GM18502 (cell line): ENCODE measurements at regions not wholly inside any gene's neighbourhood (a gene's known extent, or its start where the extent isn't known, plus 50 kb on each side); places are given as distances from the start of the nearest gene placed in this dataset.

Source experiments
- ATAC-seq: cut with Tn5 transposase; IDR thresholded peaks from one replicate; pipeline ENCODE4 v1.9.1; 2021; ENCODE audit warnings: mild to moderate bottlenecking; ENCODE audit not compliant: unreplicated experiment, poor library complexity

- ATAC-seq = no peak
Observed at GRCh38 chrX:13112499-13112898, 68.1 kb upstream of the FAM9C start.

DNA sequence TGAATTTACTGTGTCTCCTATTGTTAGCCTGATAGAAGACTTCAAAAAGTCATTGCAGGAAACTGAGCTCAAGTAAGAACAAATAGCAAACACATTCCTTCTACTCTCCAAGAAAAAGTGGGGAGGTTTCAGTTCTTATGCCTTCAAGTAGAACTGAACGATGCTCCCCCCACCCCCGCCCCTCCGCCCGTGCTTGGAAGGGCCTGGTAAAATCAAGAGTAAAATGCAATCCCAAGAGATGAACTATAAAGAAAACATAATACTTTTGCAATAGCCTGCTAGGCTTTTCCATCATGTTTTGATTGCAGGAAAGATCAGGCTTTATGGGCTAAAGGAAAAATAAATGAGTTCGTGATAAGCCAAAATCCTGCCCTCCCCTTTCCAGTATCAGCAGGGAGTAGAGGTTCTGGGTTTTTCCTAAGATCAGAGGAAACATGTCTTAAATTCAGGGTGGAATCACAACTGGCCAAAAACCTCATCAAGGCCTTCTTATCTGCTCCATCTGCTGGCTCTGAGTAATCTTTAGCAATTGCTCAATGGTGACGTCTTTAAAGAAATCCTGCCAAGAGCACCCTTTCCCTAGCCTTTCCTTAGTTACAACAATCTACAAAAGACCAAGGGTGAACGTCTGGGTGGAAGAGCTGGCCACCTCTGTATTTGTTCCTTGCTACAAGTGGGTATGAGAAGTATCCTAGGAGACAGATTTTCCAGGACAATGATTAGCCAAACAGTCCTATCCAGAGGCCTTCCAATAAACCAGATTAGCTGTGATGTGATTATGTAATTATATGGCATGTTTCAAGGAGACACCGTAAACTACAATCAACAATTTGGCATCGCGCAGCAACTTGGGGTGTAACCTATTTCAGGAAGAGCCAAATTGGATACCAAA lies 66.3 kb upstream of the FAM9C start:
- ATAC-seq = no peak

DNA sequence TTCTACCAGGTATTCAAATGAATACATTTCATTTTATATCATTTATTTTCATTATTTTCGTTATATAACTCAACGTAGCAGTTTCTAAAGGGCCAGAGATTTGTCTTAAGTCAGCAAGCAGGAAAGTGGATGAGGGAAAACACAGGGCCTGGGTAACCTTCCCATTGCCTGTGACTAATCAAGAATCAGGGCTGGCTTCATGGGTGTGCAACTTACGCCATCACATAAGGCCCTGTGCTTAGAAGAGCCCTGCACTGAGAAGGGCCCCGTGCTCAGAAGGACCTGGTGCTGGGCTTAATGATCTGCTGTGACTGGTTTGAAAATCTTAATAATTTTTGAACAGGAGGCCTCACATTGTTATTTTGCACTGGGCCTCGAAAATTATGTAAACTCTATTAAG lies 65.4 kb upstream of the FAM9C start:
- no peak for ATAC-seq

- ATAC-seq = no peak
Observed at GRCh38 chrX:13103914-13104274, 59.5 kb upstream of the FAM9C start.

- no peak for ATAC-seq
Observed at GRCh38 chrX:13103188-13103913, 58.9 kb upstream of the FAM9C start.

GRCh38 chrX:13102636-13103035 lies 58.2 kb upstream of the FAM9C start:
- no peak for ATAC-seq

- no peak for ATAC-seq
Observed at GRCh38 chrX:13101441-13102139, 57.2 kb upstream of the FAM9C start.

DNA sequence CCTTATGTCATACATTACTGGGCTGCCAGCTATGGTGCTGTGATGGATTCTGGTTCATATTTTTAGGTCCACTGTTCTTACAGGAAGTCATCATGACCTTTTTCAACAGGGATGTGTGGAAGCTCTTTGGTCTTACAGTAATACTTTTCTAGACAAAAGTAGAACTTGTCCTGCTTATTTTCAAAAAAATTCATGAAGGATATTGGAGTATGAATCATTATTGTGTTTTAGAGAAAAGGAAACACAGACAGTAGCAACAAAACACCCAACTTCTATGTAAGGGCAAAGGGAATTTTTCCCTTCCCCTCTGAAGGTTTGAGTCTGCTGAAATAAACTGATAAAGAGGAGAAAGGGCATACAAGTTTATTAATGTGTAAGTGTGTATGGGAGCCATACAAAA lies 54.7 kb upstream of the FAM9C start:
- ATAC-seq = no peak

DNA sequence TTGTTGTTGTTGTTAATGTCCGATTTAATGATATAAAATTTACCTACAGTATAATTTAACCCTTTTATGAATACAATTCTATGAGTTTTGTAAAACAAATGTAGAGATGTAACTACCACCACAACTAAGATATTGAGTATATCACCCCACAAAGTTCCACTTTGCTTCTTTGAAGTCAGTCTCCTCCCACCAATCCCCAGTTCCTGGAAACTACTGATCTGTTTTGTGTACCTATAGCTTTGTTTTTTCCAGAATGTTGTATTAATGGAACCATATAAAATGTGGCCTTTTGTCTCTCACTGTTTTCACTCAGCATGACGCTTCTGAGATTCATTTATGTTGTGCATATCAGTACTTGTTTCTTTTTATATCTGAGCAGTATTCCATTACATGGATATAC lies 52.3 kb upstream of the FAM9C start:
- ATAC-seq = no peak

GRCh38 chrX:13094828-13095341 lies 50.5 kb upstream of the FAM9C start:
- no peak for ATAC-seq

DNA sequence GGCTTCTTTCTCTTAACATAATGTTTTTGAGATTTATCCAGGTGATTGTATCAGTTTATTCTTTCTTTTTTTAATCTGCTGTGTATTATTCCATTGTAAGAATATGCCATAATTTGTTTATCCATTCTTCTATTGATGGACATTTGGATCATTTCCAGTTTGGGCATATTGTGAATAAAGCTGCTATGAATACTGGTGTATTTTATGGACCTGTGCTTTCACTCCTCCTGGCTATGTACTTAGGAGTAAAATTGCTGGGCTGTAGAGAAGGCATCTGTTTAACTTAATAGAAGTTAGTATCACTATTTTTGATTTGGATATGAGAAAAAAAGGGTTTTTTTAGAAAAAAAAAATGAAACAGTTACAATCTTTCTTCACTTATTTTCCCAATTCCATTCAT lies 50.0 kb upstream of the FAM9C start:
- no peak for ATAC-seq
